ENCODE measurements at regions not wholly inside any gene's neighbourhood (a gene's known extent, or its start where the extent isn't known, plus 50 kb on each side); places are given as distances from the start of the nearest gene placed in this dataset.

- TF ChIP-seq CTCF (conservative IDR thresholded peaks at IDR 0.05; ENCODE audit: low read length) (no peak), EZH2phosphoT487 (IDR thresholded peaks at IDR 0.05; ENCODE audit: borderline replicate concordance, low read depth, low read length) (no peak)
These were observed 171.5 kb upstream of the IL12A start for GRCh38 chr3:159817126-159817525.

Measured in OCI-LY7 (cell line).